ENCODE measurements at regions not wholly inside any gene's neighbourhood (a gene's known extent, or its start where the extent isn't known, plus 50 kb on each side); places are given as distances from the start of the nearest gene placed in this dataset.

DNA sequence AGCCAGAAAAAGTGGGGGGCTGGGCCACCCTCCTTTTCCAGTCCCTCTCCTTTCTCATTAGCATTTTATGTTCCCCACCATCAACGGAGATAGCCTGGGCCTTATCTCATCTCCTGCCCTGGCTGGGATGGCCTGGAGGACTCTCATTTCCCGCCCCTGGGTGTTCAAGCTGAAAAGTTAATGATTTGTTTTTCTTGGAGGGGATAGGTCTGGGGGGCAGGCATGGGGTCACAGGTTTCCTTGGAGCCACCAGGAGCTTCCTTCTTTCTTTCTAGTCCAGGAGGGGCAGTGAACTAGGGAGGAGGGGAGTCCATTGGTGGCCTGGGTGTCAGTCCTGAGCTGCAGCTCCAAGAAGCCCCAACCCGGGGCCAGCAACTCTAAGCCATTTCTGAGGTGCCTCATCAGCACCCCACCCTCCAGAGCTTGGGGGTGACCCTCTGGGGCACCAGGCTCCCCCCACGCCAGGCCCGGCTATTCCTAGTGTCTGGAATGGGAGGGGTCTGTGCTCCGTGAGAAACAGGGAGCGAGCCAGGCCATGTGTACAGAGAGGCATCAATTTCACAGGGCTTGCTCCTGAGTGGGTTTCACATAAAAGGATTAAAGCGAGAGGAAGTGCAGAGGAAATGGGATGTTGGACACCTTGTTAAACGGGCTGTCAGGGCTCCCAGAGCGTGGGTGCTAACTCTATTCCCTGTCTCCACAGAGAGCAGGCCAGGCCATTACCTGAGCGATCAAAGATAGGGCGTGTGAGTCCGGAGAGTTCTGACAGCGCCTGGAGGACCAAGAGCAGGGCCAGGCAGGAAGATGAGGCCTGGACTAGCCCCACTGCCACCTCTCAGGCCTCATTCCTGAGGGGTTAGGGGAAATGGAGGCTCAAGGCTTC is 90.6 kb upstream of the LHX1 start:
- TF ChIP-seq KLF1 (tag by site-specific recombination; IDR thresholded peaks at IDR 0.05): no peak
- TF ChIP-seq, protein P1, sequence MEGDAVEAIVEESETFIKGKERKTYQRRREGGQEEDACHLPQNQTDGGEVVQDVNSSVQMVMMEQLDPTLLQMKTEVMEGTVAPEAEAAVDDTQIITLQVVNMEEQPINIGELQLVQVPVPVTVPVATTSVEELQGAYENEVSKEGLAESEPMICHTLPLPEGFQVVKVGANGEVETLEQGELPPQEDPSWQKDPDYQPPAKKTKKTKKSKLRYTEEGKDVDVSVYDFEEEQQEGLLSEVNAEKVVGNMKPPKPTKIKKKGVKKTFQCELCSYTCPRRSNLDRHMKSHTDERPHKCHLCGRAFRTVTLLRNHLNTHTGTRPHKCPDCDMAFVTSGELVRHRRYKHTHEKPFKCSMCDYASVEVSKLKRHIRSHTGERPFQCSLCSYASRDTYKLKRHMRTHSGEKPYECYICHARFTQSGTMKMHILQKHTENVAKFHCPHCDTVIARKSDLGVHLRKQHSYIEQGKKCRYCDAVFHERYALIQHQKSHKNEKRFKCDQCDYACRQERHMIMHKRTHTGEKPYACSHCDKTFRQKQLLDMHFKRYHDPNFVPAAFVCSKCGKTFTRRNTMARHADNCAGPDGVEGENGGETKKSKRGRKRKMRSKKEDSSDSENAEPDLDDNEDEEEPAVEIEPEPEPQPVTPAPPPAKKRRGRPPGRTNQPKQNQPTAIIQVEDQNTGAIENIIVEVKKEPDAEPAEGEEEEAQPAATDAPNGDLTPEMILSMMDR (tag by site-specific recombination; IDR thresholded peaks at IDR 0.05): no peak
- TF ChIP-seq ZNF514 (tag by site-specific recombination; IDR thresholded peaks at IDR 0.05): no peak
- no peak for TF ChIP-seq ZNF707 (tag by site-specific recombination; IDR thresholded peaks at IDR 0.05)
- TF ChIP-seq, protein P2, sequence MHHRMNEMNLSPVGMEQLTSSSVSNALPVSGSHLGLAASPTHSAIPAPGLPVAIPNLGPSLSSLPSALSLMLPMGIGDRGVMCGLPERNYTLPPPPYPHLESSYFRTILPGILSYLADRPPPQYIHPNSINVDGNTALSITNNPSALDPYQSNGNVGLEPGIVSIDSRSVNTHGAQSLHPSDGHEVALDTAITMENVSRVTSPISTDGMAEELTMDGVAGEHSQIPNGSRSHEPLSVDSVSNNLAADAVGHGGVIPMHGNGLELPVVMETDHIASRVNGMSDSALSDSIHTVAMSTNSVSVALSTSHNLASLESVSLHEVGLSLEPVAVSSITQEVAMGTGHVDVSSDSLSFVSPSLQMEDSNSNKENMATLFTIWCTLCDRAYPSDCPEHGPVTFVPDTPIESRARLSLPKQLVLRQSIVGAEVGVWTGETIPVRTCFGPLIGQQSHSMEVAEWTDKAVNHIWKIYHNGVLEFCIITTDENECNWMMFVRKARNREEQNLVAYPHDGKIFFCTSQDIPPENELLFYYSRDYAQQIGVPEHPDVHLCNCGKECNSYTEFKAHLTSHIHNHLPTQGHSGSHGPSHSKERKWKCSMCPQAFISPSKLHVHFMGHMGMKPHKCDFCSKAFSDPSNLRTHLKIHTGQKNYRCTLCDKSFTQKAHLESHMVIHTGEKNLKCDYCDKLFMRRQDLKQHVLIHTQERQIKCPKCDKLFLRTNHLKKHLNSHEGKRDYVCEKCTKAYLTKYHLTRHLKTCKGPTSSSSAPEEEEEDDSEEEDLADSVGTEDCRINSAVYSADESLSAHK (tag by site-specific recombination; IDR thresholded peaks at IDR 0.05): no peak
- TF ChIP-seq ZNF561 (tag by site-specific recombination; IDR thresholded peaks at IDR 0.05; ENCODE audit: borderline replicate concordance): no peak
- TF ChIP-seq ZNF19 (tag by site-specific recombination; IDR thresholded peaks at IDR 0.05; ENCODE audit: low read depth): no peak
- TF ChIP-seq SALL2 (tag by site-specific recombination; IDR thresholded peaks at IDR 0.05; ENCODE audit: borderline replicate concordance): no peak
- TF ChIP-seq ZNF629 (tag by site-specific recombination; IDR thresholded peaks at IDR 0.05): no peak
- TF ChIP-seq ZNF175 (tag by site-specific recombination; IDR thresholded peaks at IDR 0.05): no peak
- TF ChIP-seq ZNF274 (IDR thresholded peaks at IDR 0.05; ENCODE audit: low read length): no peak
- no peak for TF ChIP-seq ZNF274 (tag by site-specific recombination; IDR thresholded peaks at IDR 0.05; ENCODE audit: borderline replicate concordance)
- no peak for TF ChIP-seq GLI2 (tag by site-specific recombination; IDR thresholded peaks at IDR 0.05; ENCODE audit: borderline replicate concordance, low read depth)

All from HEK293 (cell line).